Breast epithelium (tissue), 3 donors: ENCODE measurements at regions not wholly inside any gene's neighbourhood (a gene's known extent, or its start where the extent isn't known, plus 50 kb on each side); places are given as distances from the start of the nearest gene placed in this dataset.

Source experiments
- POLR2AphosphoS5 ChIP-seq, 3 donors: sonication (generic); formaldehyde crosslinking; IDR thresholded peaks; one replicate each; pipeline ENCODE4 v1.6.1; 2017; ENCODE audit warnings: antibody characterized with exemption in 3 of 3
- TF ChIP-seq, protein P1 (sequence below), 3 donors: fragments of 450-650 bp; IDR thresholded peaks; one replicate each; pipeline ENCODE4 v1.5.1; 2016 to 2017; ENCODE audit warnings: antibody characterized with exemption in 3 of 3, mild to moderate bottlenecking in 3 of 3, moderate library complexity in 3 of 3

DNA sequence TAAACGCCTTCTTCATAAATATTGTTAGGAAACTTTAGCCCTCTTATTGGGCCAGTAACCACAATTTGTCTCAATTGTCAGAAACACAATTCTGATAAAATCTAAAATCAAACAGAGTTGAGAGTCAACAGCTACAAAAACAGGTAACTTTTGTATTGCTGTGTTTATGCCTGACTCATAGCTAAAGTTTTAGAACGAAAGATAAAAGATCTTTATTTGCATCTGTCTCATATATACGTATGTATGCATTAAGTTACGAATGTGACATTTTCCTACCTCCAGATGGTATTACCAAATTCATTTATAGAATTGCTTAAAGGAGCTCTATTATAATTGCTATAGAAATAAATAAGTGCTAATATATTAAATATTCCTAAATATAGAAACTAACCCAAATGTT is 887.9 kb upstream of the NDST4 start:
- TF ChIP-seq, protein P1, sequence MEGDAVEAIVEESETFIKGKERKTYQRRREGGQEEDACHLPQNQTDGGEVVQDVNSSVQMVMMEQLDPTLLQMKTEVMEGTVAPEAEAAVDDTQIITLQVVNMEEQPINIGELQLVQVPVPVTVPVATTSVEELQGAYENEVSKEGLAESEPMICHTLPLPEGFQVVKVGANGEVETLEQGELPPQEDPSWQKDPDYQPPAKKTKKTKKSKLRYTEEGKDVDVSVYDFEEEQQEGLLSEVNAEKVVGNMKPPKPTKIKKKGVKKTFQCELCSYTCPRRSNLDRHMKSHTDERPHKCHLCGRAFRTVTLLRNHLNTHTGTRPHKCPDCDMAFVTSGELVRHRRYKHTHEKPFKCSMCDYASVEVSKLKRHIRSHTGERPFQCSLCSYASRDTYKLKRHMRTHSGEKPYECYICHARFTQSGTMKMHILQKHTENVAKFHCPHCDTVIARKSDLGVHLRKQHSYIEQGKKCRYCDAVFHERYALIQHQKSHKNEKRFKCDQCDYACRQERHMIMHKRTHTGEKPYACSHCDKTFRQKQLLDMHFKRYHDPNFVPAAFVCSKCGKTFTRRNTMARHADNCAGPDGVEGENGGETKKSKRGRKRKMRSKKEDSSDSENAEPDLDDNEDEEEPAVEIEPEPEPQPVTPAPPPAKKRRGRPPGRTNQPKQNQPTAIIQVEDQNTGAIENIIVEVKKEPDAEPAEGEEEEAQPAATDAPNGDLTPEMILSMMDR (IDR thresholded peaks at IDR 0.05), result no peak
- TF ChIP-seq POLR2AphosphoS5 (IDR thresholded peaks at IDR 0.05), result no peak
